HG02759 (cell line): ENCODE measurements at regions not wholly inside any gene's neighbourhood (a gene's known extent, or its start where the extent isn't known, plus 50 kb on each side); places are given as distances from the start of the nearest gene placed in this dataset.

Experiments
- ATAC-seq: cut with Tn5 transposase; IDR thresholded peaks from one replicate; pipeline ENCODE4 v1.9.1; 2021; ENCODE audit warnings: mild to moderate bottlenecking, moderate library complexity; ENCODE audit not compliant: unreplicated experiment

GRCh38 chr7:117972606-117973005, 99.4 kb upstream of the CTTNBP2 start:
- ATAC-seq = no peak

- no peak for ATAC-seq
These were observed 100.7 kb upstream of the CTTNBP2 start for GRCh38 chr7:117973975-117974374.

GRCh38 chr7:117974891-117975290, 101.7 kb upstream of the CTTNBP2 start:
- no peak for ATAC-seq

- ATAC-seq = no peak
These were observed 102.2 kb upstream of the CTTNBP2 start for GRCh38 chr7:117975476-117975875.

GRCh38 chr7:117979954-117980497, 106.8 kb upstream of the CTTNBP2 start:
- no peak for ATAC-seq

- no peak for ATAC-seq
These were observed 109.1 kb upstream of the CTTNBP2 start for GRCh38 chr7:117982071-117983055.

GRCh38 chr7:117986645-117987269, 113.5 kb upstream of the CTTNBP2 start:
- no peak for ATAC-seq

GRCh38 chr7:117990834-117991233, 117.6 kb upstream of the CTTNBP2 start:
- no peak for ATAC-seq

GRCh38 chr7:117992635-117993376, 119.6 kb upstream of the CTTNBP2 start:
- no peak for ATAC-seq

GRCh38 chr7:117993377-117994003, 120.2 kb upstream of the CTTNBP2 start:
- ATAC-seq = peak; percentile 99

GRCh38 chr7:117995850-117996650, 122.8 kb upstream of the CTTNBP2 start:
- no peak for ATAC-seq

- ATAC-seq = no peak
These were observed 124.9 kb upstream of the CTTNBP2 start for GRCh38 chr7:117997862-117998825.

- ATAC-seq = no peak
These were observed 127.4 kb upstream of the CTTNBP2 start for GRCh38 chr7:118000480-118001202.

GRCh38 chr7:118003476-118003875, 130.2 kb upstream of the CTTNBP2 start:
- no peak for ATAC-seq

- no peak for ATAC-seq
These were observed 131.8 kb upstream of the CTTNBP2 start for GRCh38 chr7:118005026-118005425.

GRCh38 chr7:118006979-118007378, 133.7 kb upstream of the CTTNBP2 start:
- ATAC-seq = no peak

GRCh38 chr7:118009419-118009818, 136.2 kb upstream of the CTTNBP2 start:
- no peak for ATAC-seq

- ATAC-seq = no peak
These were observed 138.4 kb upstream of the CTTNBP2 start for GRCh38 chr7:118011652-118012051.
